Aorta (tissue), 5 donors: ENCODE measurements at regions not wholly inside any gene's neighbourhood (a gene's known extent, or its start where the extent isn't known, plus 50 kb on each side); places are given as distances from the start of the nearest gene placed in this dataset.

Experiments used
- ATAC-seq: fragments of 200-7000 bp; cut with Tn5 transposase; one replicate; pipeline ENCODE4 v1.9.1; 2022; ENCODE audit warnings: moderate library complexity; ENCODE audit not compliant: low FRiP score
- DNase-seq, 2 donors: peaks; one replicate each; pipeline ENCODE4 v3.0.0-alpha.2; 2020
- H3K27ac ChIP-seq, 2 donors: one replicate each; pipeline ENCODE4 v1.5.1; 2013; ENCODE audit warnings: low read length in 2 of 2, mild to moderate bottlenecking in 2 of 2, moderate library complexity in 2 of 2, control low read depth in 1 of 2, inconsistent platforms in 1 of 2, low read depth in 1 of 2
- H3K27me3 ChIP-seq, 2 donors: one replicate each; pipeline ENCODE4 v1.6.1; 2013; ENCODE audit warnings: control low read depth in 1 of 2, low read length in 1 of 2, mild to moderate bottlenecking in 1 of 2, moderate library complexity in 1 of 2; ENCODE audit not compliant: insufficient read depth in 2 of 2, control insufficient read depth in 1 of 2
- H3K36me3 ChIP-seq, 2 donors: one replicate each; pipeline ENCODE4 v1.6.1; 2013; ENCODE audit warnings: control low read depth in 1 of 2, low read length in 1 of 2, mild to moderate bottlenecking in 1 of 2; ENCODE audit not compliant: insufficient read depth in 2 of 2, control insufficient read depth in 1 of 2
- H3K4me1 ChIP-seq, 2 donors: one replicate each; pipeline ENCODE4 v1.6.1; 2013; ENCODE audit warnings: low read length in 2 of 2, control low read depth in 1 of 2, mild to moderate bottlenecking in 1 of 2, moderate library complexity in 1 of 2; ENCODE audit not compliant: insufficient read depth in 2 of 2, control insufficient read depth in 1 of 2
- H3K4me3 ChIP-seq, 2 donors: one replicate each; pipeline ENCODE4 v1.5.1; 2013; ENCODE audit warnings: low read length in 2 of 2, control low read depth in 1 of 2, mild to moderate bottlenecking in 1 of 2
- H3K9me3 ChIP-seq: one replicate; pipeline ENCODE4 v1.6.1; 2013; ENCODE audit warnings: mild to moderate bottlenecking, low read length; ENCODE audit not compliant: control insufficient read depth
- WGBS, 2 donors: extraction: QIAGEN DNeasy Blood & Tissue Kit; methylation state at CpG; one replicate each; pipeline ENCODE4 v1.1.7; 2013; 5-methylcytosine and 5-hydroxymethylcytosine counted together
- intact Hi-C, 2 donors: fragments of 100-400 bp; cut with DNase I; formaldehyde crosslinking; loops; one replicate each; pipeline versions ENCODE4 v1.14.2 to v1.15.0; 2022
- donor health status: healthy with polysubstance abuse.
- donor health status: Bipolar disorder and iron deficiency.
- donor health status: DM: no; HTN: no; CAD: no.
- donor health status: DM: no; HTN: no; CAD: no.
- donor health status: DM: yes; HTN: yes; CAD: no.

DNA sequence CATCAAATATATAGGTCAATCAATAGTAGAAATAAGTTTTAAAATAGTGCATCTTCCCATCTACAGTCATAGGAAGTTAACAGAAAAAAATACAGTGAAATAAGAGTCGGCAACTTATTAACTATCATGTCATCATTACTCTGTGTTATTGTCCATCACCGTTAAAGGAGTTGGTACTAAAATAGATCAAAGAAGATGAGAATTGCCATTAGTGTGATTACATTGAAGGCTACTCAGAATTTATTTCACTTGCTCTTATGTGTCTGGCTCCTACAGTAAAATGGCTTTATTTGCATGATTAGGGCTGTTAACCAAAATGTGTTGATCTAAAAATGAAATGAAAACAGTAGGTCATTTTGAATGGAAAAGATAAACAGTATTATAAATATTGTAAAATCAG, 162.5 kb upstream of the SLITRK1 start:
- DNase-seq (no peak), ATAC-seq (no peak)
- intact Hi-C loops = no loop called here
- Histone ChIP-seq H3K36me3 (no peaks in the 10 kb centered on the region), H3K4me1 (no peaks in the 10 kb centered on the region), H3K4me3 (no peak overlapping the region), H3K27me3 (no peaks in the 10 kb centered on the region), H3K9me3 (no peaks in the 10 kb centered on the region), H3K27ac (no peak overlapping the region)
- 68 to 82% methylated on average over 2 of the region's 2 CpGs for WGBS, 2 donors

DNA sequence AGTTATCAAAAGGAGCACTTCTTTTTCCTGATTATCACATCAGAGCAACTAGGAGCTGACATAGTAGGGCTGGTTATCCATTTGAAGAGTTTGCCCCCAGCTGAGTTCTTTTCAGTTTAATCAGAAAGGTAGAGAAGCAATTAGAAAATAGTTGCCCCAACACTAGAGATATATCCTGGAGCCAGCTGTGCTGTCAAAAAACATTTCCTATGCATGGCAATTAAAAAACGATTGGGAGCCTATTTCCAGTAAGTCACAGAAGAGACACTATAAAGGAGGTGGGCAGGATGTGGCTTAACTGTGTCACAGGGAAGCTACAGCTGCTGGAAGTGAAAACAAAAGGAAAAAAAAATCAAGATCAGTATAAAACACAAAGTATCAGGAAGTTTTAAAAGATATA, 155.7 kb upstream of the SLITRK1 start:
- Histone ChIP-seq H3K27me3 (no peaks in the 10 kb centered on the region), H3K4me3 (no peak overlapping the region), H3K4me1 (no peaks in the 10 kb centered on the region), H3K36me3 (no peaks in the 10 kb centered on the region), H3K9me3 (no peaks in the 10 kb centered on the region), H3K27ac (no peak overlapping the region)
- DNase-seq (no peak), ATAC-seq (no peak)
- 14% methylated on average over 1 of the region's 1 CpG for WGBS, 2 donors
- intact Hi-C loops = no loop called here

DNA sequence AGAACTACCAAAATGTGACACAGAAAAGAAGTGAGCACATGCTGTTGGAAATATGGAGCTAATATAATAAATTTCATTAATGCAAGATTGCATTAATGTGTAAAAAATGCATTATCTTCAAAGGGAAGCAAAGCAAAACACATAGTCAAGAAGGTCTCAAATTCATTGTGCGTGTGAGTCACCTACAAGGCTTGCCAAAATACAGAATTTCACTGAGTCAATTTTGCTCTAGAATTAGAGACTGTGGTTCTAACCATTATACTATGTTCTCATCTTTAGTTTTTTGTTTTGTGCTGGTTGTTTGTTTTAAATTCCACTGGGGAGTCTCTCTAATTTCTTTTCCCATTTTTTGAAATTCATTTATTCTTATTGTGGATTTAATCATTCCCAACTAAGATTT, 149.8 kb upstream of the SLITRK1 start:
- Histone ChIP-seq H3K4me3 (no peak overlapping the region), H3K27ac (no peak overlapping the region), H3K9me3 (no peaks in the 10 kb centered on the region), H3K4me1 (no peaks in the 10 kb centered on the region), H3K27me3 (no peaks in the 10 kb centered on the region), H3K36me3 (no peaks in the 10 kb centered on the region)
- ATAC-seq (no peak), DNase-seq (no peak)
- intact Hi-C loops = no loop called here
- WGBS, 2 donors = 36 to 69% methylated on average over 1 of the region's 1 CpG

DNA sequence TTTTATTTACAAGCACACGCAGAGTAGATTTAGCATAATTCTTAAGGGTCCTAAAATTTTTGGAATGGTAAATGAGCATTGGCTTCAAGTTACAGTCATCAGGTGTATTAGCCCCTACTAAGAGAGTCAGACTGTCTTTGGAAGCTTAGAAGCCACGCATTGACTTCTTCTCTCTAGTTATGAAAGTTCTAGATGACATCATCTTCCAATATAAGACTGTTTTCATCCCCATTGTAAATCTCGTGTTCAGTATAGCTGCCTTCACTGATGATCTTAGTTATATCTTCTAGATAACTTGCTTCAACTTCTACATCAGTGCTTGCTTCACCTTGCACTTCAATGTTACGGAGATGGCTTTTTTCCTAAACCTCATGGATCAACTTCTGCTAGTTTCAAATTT, 148.8 kb upstream of the SLITRK1 start:
- H3K27ac ChIP-seq = no peak overlapping the region
- DNase-seq (no peak), ATAC-seq (no peak)
- no peaks in the 10 kb centered on the region for H3K4me1 ChIP-seq
- no peaks in the 10 kb centered on the region for H3K27me3 ChIP-seq
- H3K36me3 ChIP-seq = no peaks in the 10 kb centered on the region
- intact Hi-C loops = no loop called here
- WGBS, 2 donors = 92 to 96% methylated on average over 4 of the region's 4 CpGs
- no peaks in the 10 kb centered on the region for H3K9me3 ChIP-seq
- no peak overlapping the region for H3K4me3 ChIP-seq

DNA sequence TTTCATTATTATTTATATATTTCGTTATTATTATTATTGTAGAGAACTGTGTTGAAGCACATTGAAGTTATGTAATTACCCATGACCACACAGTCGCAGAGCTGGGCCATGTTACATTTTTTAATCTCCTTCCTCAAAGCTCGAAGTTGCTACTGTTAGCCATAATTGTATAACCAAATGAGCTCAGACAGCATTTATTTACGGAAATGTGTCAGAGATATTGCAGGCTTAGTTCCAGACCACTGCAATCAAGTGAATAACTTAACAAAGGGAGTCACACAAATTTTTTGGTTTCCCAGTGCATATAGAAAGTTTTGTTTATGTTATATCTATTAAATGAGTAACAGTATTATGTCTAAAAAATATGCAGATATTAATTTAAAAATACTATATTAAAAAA, 147.1 kb upstream of the SLITRK1 start:
- no peak for DNase-seq
- Histone ChIP-seq H3K9me3 (no peaks in the 10 kb centered on the region), H3K4me1 (no peaks in the 10 kb centered on the region), H3K4me3 (no peak overlapping the region), H3K27ac (no peak overlapping the region), H3K27me3 (no peaks in the 10 kb centered on the region), H3K36me3 (no peaks in the 10 kb centered on the region)
- intact Hi-C loops = no loop called here
- WGBS, 2 donors = 85% methylated on average over 4 of the region's 4 CpGs
- no peak for ATAC-seq

DNA sequence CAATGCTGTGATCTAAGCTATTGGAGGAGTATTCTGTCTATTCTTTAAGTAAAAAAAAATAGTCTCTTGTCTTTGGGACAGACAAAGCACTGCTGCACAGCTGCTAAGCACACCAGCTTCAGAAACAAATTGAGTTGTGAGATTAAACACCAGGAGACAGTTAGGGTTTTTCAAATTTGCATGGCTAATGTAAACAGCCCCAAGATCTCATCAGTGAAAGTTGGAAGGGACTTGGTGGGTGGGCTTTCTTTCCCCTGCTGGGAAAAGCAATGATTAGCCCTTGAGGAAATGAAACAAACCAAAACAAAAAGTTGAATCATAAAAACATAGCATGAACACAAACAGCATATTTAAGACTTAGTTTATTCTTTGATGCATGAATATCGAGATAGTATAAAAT, 143.6 kb upstream of the SLITRK1 start:
- no peak overlapping the region for H3K27ac ChIP-seq
- WGBS, 2 donors = 84 to 92% methylated on average over 1 of the region's 1 CpG
- no peak for DNase-seq
- H3K27me3 ChIP-seq = no peaks in the 10 kb centered on the region
- ATAC-seq = no peak
- no peaks in the 10 kb centered on the region for H3K36me3 ChIP-seq
- H3K4me1 ChIP-seq = no peaks in the 10 kb centered on the region
- no peak overlapping the region for H3K4me3 ChIP-seq
- no peaks in the 10 kb centered on the region for H3K9me3 ChIP-seq
- intact Hi-C loops = no loop called here

DNA sequence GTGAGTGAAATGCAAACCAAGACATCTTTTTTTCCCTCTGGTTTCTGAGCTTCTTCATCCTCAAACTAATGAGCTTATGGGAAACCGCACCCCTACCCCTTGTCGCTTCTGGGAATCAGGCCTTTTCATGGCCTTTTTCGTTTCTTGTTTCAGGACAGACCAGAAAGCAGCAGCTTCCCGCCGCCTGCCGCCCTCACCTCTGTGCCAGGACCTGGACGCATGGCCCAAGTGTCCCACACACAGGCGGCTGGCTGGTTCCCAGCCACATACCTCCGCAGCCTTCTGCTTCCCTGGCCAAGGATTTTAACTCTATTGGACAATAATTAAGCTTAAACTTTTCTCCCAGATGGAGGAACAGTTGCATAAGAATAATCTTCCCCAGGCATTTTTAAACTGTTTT, 114.1 kb upstream of the SLITRK1 start:
- H3K36me3 ChIP-seq = no peaks in the 10 kb centered on the region
- no peak overlapping the region for H3K4me3 ChIP-seq
- H3K9me3 ChIP-seq = no peaks in the 10 kb centered on the region
- 84 to 86% methylated on average over 9 of the region's 9 CpGs for WGBS, 2 donors
- no peak for DNase-seq
- intact Hi-C loops = no loop called here
- no peak overlapping the region for H3K27ac ChIP-seq
- ATAC-seq = no peak
- no peaks in the 10 kb centered on the region for H3K4me1 ChIP-seq
- no peaks in the 10 kb centered on the region for H3K27me3 ChIP-seq

DNA sequence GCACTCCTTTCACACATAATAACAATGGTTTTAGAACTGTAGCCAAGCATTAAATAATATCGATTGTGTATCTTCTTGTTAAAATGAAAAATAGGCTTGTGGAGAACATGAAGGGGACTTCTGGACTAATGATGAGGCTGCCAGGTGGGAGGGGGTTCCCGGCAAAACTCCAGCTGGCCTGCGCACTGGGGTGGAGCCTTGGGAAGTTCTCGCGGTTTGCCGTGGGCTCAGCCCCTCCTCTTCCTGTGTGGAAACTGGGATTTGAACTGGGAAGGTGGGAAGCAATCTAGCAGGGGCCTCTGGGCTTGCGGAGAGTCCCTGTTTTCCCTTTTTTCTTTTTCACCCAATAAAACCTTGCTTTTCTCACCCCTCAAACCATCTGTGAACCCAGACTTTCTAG, 113.7 kb upstream of the SLITRK1 start:
- intact Hi-C loops = no loop called here
- Histone ChIP-seq H3K27me3 (no peaks in the 10 kb centered on the region), H3K4me1 (no peaks in the 10 kb centered on the region), H3K9me3 (no peaks in the 10 kb centered on the region), H3K4me3 (no peak overlapping the region), H3K27ac (no peak overlapping the region), H3K36me3 (no peaks in the 10 kb centered on the region)
- no peak for DNase-seq
- no peak for ATAC-seq
- WGBS, 2 donors = 96% methylated on average over 7 of the region's 7 CpGs

DNA sequence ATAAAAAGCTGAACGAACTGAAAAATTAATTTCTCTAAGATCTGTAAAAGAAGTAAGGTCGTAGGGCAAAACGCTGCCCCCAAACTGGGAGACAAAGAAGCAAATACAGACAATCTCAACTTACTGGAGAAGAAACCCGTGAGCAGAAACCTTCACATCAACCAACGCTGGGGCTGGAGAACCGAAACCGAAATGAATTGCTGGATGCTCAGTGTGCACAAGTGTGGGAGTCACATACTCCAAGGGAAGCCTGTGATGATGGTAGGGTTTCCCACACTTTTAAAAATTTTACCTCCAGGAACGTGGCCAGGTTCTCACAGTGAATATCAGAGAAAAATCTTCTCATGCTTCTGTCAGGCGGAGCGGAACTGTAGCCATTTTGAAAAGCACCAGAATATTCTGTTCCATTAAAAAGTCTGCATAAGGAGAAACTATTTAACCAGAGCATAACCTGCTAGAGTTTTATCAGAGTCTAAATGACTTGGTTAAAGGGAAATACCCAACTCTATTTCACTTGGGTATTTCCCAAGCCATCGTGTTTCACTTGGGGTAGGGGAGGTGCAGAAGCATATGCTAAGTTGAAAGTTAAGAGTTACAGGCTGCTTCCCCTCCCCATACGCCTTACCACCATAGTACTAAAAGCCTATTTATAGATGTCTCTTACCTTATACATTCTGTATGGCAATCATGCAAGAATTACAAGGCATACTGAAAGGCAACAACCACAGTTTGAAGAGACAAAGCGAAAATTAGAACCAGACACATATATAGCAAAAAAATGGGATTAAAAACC, 110.5 kb upstream of the SLITRK1 start:
- peaks cover 0 to 1% of the 10 kb centered on the region in 2 donors for H3K4me1 ChIP-seq
- no peak overlapping the region for H3K27ac ChIP-seq
- H3K9me3 ChIP-seq = no peaks in the 10 kb centered on the region
- no peak for DNase-seq
- H3K27me3 ChIP-seq = no peaks in the 10 kb centered on the region
- no peak overlapping the region for H3K4me3 ChIP-seq
- H3K36me3 ChIP-seq = no peaks in the 10 kb centered on the region
- no peak for ATAC-seq
- intact Hi-C loops = no loop called here
- 90 to 93% methylated on average over 13 of the region's 13 CpGs for whole genome bisulfite sequencing, 2 donors
